ENCODE measurements at regions not wholly inside any gene's neighbourhood (a gene's known extent, or its start where the extent isn't known, plus 50 kb on each side); places are given as distances from the start of the nearest gene placed in this dataset.

GRCh38 chr14:37650356-37651037, 55.1 kb downstream of the TTC6 start:
- 66 to 96% methylated on average over 3 to 5 of the region's 5 CpGs for WGBS, 2 experiments (ENCODE audit: insufficient coverage in 1 of 2, insufficient read length in 1 of 2)
- peaks cover 6% of the 10 kb centered on the region for H3K27me3 Mint-ChIP-seq (ENCODE audit: insufficient read depth)

GRCh38 chr14:37652042-37652441, 56.6 kb downstream of the TTC6 start:
- peaks cover 18% of the 10 kb centered on the region for H3K4me1 Mint-ChIP-seq
- peaks cover 2% of the 10 kb centered on the region for H3K27me3 Mint-ChIP-seq (ENCODE audit: insufficient read depth)
- no peaks in the 10 kb centered on the region for H3K36me3 ChIP-seq (ENCODE audit: control insufficient read depth, insufficient read depth, low read length)
- no peak overlapping the region for H3K27ac ChIP-seq (ENCODE audit: low read depth, low read length)
- no peak for DNase-seq
- no peak overlapping the region for H3K9ac ChIP-seq (ENCODE audit: extremely low read depth, low read length, poor library complexity, severe bottlenecking)
- H3K36me3 Mint-ChIP-seq (ENCODE audit: low read depth), result no peaks in the 10 kb centered on the region
- TF ChIP-seq CTCF (conservative IDR thresholded peaks at IDR 0.05), result no peak
- no peaks in the 10 kb centered on the region for H3K9me3 ChIP-seq (ENCODE audit: control insufficient read depth, low read length)
- H3K4me3 Mint-ChIP-seq, result no peak overlapping the region
- H3K4me3 ChIP-seq (ENCODE audit: low read length), result no peak overlapping the region
- WGBS, 2 experiments (ENCODE audit: insufficient coverage in 1 of 2, insufficient read length in 1 of 2), result 95 to 96% methylated on average over 4 of the region's 4 CpGs
- H3K27ac Mint-ChIP-seq, result no peak overlapping the region
- H3K4me1 ChIP-seq (ENCODE audit: control insufficient read depth, insufficient read depth, low read length), result no peaks in the 10 kb centered on the region
- H3K27me3 ChIP-seq (ENCODE audit: control insufficient read depth, insufficient read depth, low read length, poor library complexity, severe bottlenecking), result peaks cover 32% of the 10 kb centered on the region
- no peaks in the 10 kb centered on the region for H3K9me3 Mint-ChIP-seq

More at GRCh38 chr14:37650356-37651037, 55.1 kb downstream of the TTC6 start:
- no peaks in the 10 kb centered on the region for H3K9me3 Mint-ChIP-seq
- no peak overlapping the region for H3K27ac Mint-ChIP-seq
- no peaks in the 10 kb centered on the region for H3K36me3 Mint-ChIP-seq (ENCODE audit: low read depth)
- H3K9ac ChIP-seq (ENCODE audit: extremely low read depth, low read length, poor library complexity, severe bottlenecking), result no peak overlapping the region
- DNase-seq, result no peak
- no peak overlapping the region for H3K27ac ChIP-seq (ENCODE audit: low read depth, low read length)
- H3K4me3 ChIP-seq (ENCODE audit: low read length), result no peak overlapping the region
- peaks cover 34% of the 10 kb centered on the region for H3K27me3 ChIP-seq (ENCODE audit: control insufficient read depth, insufficient read depth, low read length, poor library complexity, severe bottlenecking)
- peak overlapping the region; percentile 5 for H3K4me3 Mint-ChIP-seq
- H3K4me1 ChIP-seq (ENCODE audit: control insufficient read depth, insufficient read depth, low read length), result no peaks in the 10 kb centered on the region
- no peaks in the 10 kb centered on the region for H3K36me3 ChIP-seq (ENCODE audit: control insufficient read depth, insufficient read depth, low read length)
- no peaks in the 10 kb centered on the region for H3K9me3 ChIP-seq (ENCODE audit: control insufficient read depth, low read length)
- no peak for TF ChIP-seq CTCF (conservative IDR thresholded peaks at IDR 0.05)
- peaks cover 17% of the 10 kb centered on the region for H3K4me1 Mint-ChIP-seq

GRCh38 chr14:37655418-37655817, 60.0 kb downstream of the TTC6 start:
- Histone ChIP-seq H3K36me3 (ENCODE audit: control insufficient read depth, insufficient read depth, low read length) (no peaks in the 10 kb centered on the region), H3K4me1 (ENCODE audit: control insufficient read depth, insufficient read depth, low read length) (no peaks in the 10 kb centered on the region), H3K4me3 (ENCODE audit: low read length) (no peak overlapping the region), H3K9me3 (ENCODE audit: control insufficient read depth, low read length) (peaks cover 3% of the 10 kb centered on the region), H3K9ac (ENCODE audit: extremely low read depth, low read length, poor library complexity, severe bottlenecking) (no peak overlapping the region), H3K27me3 (ENCODE audit: control insufficient read depth, insufficient read depth, low read length, poor library complexity, severe bottlenecking) (peaks cover 7% of the 10 kb centered on the region), H3K27ac (ENCODE audit: low read depth, low read length) (no peak overlapping the region)
- Mint-ChIP-seq H3K36me3 (ENCODE audit: low read depth) (no peaks in the 10 kb centered on the region), H3K4me3 (no peak overlapping the region), H3K27ac (no peak overlapping the region), H3K27me3 (ENCODE audit: insufficient read depth) (peaks cover 2% of the 10 kb centered on the region), H3K9me3 (peaks cover 5% of the 10 kb centered on the region), H3K4me1 (peaks cover 12% of the 10 kb centered on the region)
- DNase-seq, result no peak
- TF ChIP-seq CTCF (conservative IDR thresholded peaks at IDR 0.05), result no peak
- 100% methylated on average over 1 of the region's 1 CpG; no CpG with 5 or more reads in 1 of the 2 experiments for WGBS, 2 experiments (ENCODE audit: insufficient coverage in 1 of 2, insufficient read length in 1 of 2)
